AG09319 (cell line): ENCODE measurements at regions not wholly inside any gene's neighbourhood (a gene's known extent, or its start where the extent isn't known, plus 50 kb on each side); places are given as distances from the start of the nearest gene placed in this dataset.

Source experiments
- DNase-seq: peaks from one replicate; pipeline ENCODE4 v3.0.0-alpha.2; 2010; ENCODE audit warnings: low read depth; ENCODE audit errors: extremely low read depth
- TF ChIP-seq, protein P1 (sequence below): IDR thresholded peaks from 2 replicates; pipeline ENCODE4 v1.5.1; 2011; ENCODE audit warnings: low read depth, mild to moderate bottlenecking, inconsistent platforms, low read length, moderate library complexity

DNA sequence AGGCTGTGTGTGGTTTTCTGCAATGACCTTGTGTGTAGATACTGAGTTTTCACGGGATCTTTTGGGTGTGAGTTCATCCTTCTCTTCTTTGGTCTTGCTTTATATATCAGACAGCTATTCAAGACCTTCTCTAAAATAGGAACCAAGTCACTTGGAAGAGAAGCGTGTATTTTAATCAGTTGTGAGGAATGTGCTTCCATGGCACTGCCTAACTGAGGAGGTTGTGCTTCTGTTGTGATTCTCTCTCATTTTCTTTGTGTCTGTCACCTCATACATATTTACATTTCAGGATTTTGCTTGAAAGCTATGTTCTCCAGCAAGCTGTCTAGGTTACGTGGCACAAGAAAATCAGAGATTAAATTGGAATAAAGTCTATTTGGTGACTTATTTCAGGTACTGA, 428.7 kb downstream of the QKI start:
- TF ChIP-seq, protein P1, sequence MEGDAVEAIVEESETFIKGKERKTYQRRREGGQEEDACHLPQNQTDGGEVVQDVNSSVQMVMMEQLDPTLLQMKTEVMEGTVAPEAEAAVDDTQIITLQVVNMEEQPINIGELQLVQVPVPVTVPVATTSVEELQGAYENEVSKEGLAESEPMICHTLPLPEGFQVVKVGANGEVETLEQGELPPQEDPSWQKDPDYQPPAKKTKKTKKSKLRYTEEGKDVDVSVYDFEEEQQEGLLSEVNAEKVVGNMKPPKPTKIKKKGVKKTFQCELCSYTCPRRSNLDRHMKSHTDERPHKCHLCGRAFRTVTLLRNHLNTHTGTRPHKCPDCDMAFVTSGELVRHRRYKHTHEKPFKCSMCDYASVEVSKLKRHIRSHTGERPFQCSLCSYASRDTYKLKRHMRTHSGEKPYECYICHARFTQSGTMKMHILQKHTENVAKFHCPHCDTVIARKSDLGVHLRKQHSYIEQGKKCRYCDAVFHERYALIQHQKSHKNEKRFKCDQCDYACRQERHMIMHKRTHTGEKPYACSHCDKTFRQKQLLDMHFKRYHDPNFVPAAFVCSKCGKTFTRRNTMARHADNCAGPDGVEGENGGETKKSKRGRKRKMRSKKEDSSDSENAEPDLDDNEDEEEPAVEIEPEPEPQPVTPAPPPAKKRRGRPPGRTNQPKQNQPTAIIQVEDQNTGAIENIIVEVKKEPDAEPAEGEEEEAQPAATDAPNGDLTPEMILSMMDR = no peak
- DNase-seq = no peak

DNA sequence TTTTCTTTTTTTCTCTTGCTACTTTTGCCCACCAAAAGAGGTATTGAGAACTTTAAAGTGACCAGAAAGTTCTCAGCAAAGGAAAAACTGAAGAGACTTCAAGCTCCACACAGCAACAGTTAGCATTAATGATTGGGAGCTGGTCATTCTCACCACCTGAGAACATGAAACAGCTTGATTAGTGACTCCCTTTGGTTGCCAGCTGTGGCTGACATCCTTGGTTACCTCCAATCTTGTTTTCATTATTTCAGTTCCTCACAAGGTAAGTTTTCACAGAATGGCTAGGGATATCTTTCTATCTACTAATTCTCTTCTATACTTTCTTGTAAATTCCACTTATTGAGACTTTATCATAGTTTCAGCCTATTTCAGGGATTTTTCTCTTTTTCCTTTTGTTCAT, 427.9 kb downstream of the QKI start:
- no peak for DNase-seq
- TF ChIP-seq, protein P1 = no peak

DNA sequence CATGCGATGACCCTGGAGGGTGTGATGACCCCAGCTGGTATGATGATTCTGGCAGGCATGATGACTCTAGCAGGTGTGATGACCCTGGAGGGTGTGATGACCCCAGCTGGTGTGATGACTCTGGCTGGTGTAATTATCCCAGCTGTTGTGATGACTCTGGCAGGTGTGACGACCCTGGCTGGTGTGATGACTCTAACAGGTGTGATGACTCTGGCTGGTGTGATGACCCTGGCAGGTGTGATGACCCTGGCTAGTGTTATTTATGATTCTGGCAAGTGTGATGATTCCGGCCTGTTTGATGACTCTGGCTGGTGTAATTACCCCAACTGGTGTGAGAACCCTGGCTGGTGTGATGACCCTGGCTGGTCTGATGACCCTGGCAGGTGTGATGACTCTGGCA, 427.2 kb downstream of the QKI start:
- TF ChIP-seq, protein P1 = no peak

DNA sequence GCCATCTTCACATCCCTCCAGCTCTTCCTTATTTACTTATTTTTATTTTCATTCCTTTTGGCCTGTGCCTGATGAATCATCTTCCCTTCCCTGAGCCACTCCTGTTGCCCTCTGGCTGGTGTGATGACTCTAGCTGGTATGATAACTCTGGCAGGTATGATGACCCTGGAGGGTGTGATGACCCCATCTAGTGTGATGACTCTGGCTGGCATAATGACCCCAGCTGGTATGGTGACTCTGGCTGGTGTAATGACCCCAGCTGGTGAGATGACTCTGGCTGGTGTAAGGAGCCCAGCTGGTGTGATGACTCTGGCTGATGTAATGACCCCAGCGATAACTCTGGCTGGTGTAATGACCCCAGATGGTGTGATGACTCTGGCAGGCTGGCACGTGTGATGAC, 426.8 kb downstream of the QKI start:
- DNase-seq = no peak
- TF ChIP-seq, protein P1 = no peak

More for the DNA sequence above, 427.2 kb downstream of the QKI start:
- no peak for DNase-seq

DNA sequence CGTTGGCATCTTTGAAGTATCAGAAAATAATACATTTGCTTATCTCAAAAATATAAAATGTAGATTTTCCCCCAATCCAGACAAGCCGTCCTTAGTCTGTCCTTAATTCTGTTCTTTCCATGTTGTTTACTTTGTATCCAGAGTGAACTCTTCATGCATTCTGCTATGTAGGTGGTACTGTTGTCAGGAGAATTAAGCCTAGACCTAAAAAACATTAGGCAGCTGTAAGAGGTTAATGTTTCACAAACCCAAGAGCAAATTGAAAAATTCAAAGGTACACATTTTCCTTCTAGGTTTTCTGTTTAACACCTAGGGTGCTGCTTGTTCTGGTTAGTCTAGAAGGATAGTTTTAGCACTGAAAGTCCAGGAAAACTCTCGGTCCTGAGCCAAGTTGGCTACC, 426.4 kb downstream of the QKI start:
- TF ChIP-seq, protein P1 = no peak
- DNase-seq = no peak

DNA sequence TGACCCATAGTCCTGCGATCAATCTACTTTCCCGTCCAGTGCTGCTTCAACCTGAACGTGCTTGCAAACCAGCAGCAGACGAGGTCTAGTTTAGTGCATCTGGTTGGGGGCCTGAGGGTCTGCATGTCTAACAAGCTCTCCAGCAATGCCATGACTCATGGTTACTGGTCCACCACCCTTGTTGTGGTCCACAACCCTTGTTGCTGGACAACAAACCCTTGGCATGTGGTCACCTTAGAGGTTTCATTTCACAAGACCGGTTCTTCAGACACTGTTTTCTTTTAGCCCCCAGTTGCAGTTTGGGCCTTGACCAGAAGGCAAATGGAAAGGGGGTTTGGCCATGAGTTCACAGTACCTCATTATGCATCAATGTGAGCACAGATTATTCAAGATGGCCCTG, 424.8 kb downstream of the QKI start:
- no peak for DNase-seq
- TF ChIP-seq, protein P1 = no peak

DNA sequence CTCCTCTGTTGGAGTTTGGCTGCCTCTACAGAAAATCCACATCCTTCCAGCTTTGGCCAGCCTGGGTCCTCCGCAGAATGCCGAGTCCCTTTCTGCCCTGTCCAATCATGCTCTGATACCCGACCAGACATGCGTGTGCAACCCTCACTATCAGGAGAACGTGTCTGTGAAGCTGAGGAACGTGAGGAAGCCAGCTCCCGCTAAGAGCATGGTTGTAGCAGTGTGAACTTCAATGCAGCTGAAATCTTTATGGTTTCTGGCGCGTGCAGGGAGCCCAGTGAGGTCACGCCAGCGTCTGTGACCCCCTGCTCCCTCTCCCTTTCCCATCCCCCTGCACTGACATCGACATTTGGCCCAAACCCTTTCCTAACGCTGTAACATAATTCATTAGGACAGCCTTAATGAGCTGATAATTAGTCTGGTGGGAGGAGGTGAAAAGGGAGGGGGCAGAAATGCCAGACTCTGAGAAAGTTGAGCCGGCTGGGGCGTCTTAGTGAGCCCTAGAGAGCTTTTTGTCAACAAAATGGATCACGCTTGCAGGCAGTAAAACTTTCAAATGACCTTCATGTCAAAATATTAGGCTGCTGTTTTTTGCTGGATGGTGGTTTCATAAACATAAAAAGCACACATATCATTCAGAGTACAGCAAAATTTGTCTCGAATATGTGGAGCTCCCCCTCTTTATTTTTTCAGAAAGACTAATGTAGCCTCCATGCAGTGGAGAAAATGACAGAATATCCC, 423.3 kb downstream of the QKI start:
- DNase-seq = no peak
- TF ChIP-seq, protein P1 = no peak
